ENCODE measurements at regions not wholly inside any gene's neighbourhood (a gene's known extent, or its start where the extent isn't known, plus 50 kb on each side); places are given as distances from the start of the nearest gene placed in this dataset.

DNA sequence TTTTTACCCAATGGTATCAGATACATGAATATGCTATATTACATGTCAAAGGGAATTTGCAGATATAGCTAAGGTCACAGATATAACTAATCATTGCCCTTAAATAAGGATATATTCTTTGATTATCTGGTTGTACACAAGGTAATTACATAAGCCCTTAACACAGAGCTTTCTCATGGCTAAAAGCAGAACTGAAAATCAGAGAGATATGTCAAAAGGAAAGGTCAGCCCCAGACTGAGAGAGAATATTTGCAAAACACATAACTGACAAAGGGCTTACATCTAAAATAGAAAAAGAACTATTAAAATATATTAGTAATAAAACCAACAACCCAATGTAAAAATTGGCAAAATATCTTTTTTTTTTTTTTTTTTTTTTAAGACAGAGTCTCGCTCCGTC lies 1029.5 kb upstream of the LRRN3 start:
- Histone ChIP-seq H3K9me3 (peaks cover 0 to 4% (median 0%) of the 10 kb centered on the region in 4 donors), H3K27ac (no peak overlapping the region), H3K36me3 (no peaks in the 10 kb centered on the region), H3K27me3 (no peaks in the 10 kb centered on the region), H3K4me1 (no peaks in the 10 kb centered on the region), H3K4me3 (no peak overlapping the region)
- TF ChIP-seq, protein P1, sequence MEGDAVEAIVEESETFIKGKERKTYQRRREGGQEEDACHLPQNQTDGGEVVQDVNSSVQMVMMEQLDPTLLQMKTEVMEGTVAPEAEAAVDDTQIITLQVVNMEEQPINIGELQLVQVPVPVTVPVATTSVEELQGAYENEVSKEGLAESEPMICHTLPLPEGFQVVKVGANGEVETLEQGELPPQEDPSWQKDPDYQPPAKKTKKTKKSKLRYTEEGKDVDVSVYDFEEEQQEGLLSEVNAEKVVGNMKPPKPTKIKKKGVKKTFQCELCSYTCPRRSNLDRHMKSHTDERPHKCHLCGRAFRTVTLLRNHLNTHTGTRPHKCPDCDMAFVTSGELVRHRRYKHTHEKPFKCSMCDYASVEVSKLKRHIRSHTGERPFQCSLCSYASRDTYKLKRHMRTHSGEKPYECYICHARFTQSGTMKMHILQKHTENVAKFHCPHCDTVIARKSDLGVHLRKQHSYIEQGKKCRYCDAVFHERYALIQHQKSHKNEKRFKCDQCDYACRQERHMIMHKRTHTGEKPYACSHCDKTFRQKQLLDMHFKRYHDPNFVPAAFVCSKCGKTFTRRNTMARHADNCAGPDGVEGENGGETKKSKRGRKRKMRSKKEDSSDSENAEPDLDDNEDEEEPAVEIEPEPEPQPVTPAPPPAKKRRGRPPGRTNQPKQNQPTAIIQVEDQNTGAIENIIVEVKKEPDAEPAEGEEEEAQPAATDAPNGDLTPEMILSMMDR (IDR thresholded peaks at IDR 0.05) = no peak
- DNase-seq (no peak), ATAC-seq (no peak), FAIRE-seq (no peak)
- 98 to 100% methylated on average over 2 of the region's 2 CpGs for WGBS, 2 donors
- intact Hi-C loops (cut with DNase I) = no loop called here

DNA sequence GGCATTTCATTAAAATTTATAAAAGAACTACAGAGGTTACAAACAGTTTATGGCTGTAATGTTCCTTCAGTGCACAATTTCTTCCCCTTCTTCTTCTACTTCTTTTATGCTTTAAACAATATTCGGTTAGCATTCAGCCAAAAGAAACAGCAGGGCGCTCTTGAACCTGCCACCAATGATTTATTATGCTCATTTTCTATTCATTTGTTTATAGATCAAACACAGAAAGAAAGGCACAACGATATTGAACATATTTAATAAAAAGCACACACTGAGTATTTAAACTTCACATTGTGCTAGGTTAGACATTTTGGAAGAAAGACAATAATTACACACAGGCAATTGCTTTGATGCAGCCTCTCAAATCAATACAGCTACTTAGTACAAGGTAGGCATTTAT lies 1025.8 kb upstream of the LRRN3 start:
- FAIRE-seq (no peak), DNase-seq (no peak), ATAC-seq (no peak)
- Histone ChIP-seq H3K4me3 (no peak overlapping the region), H3K9me3 (no peaks in the 10 kb centered on the region), H3K27ac (no peak overlapping the region), H3K36me3 (no peaks in the 10 kb centered on the region), H3K4me1 (no peaks in the 10 kb centered on the region), H3K27me3 (no peaks in the 10 kb centered on the region)
- TF ChIP-seq, protein P1 (IDR thresholded peaks at IDR 0.05) = no peak
- WGBS, 2 donors = 8 to 12% methylated on average over 3 of the region's 3 CpGs
- intact Hi-C loops (cut with DNase I) = no loop called here

DNA sequence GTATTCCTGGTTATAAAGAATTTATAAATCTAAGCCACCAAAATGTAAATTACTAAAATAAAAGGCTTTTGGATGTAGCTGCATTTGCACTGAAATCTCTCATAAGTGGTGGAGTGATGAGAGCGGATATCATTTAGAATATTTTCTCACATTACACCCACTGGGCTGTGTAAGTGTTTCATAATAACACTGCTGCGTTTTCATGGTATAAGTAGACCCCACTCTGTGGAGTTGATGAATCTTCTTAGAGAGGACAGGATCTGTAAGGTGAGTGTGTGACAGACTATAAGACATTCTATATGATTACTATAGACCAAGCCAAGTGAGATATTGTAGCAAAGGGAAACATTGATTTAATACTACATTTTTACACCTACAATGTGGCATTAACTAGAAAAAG lies 1024.1 kb upstream of the LRRN3 start:
- H3K36me3 ChIP-seq = no peaks in the 10 kb centered on the region
- H3K4me1 ChIP-seq = no peaks in the 10 kb centered on the region
- no peaks in the 10 kb centered on the region for H3K27me3 ChIP-seq
- WGBS, 2 donors = 66 to 89% methylated on average over 2 of the region's 2 CpGs
- no peak for DNase-seq
- no peaks in the 10 kb centered on the region for H3K9me3 ChIP-seq
- TF ChIP-seq, protein P1 (IDR thresholded peaks at IDR 0.05) = no peak
- no peak for ATAC-seq
- no peak for FAIRE-seq
- H3K4me3 ChIP-seq = no peak overlapping the region
- intact Hi-C loops (cut with DNase I) = no loop called here
- H3K27ac ChIP-seq = no peak overlapping the region

DNA sequence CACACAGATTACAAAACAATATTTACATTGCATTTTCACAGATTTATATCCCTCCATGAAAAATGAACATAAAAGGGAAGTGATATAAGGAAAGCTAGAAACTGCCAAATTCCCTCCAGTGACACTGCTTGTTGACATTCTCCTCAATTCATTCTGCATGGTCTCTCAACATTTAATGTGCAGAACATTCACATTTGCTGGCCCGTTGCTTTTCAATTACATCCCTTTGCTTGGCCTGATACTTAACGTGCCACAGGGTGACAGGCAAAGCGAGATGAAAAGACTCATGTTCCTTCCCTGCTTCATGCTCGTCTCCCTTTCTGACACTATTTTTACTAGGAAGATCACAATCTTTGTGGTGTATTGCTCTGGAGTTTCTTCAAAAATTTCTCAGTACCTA lies 1019.7 kb upstream of the LRRN3 start:
- FAIRE-seq (no peak), DNase-seq (no peak), ATAC-seq (no peak)
- H3K36me3 ChIP-seq = no peaks in the 10 kb centered on the region
- no peaks in the 10 kb centered on the region for H3K27me3 ChIP-seq
- TF ChIP-seq, protein P1 (IDR thresholded peaks at IDR 0.05) = no peak
- no peaks in the 10 kb centered on the region for H3K4me1 ChIP-seq
- intact Hi-C loops (cut with DNase I) = no loop called here
- no peak overlapping the region for H3K27ac ChIP-seq
- H3K9me3 ChIP-seq = no peaks in the 10 kb centered on the region
- no peak overlapping the region for H3K4me3 ChIP-seq
- 68 to 83% methylated on average over 4 of the region's 4 CpGs for WGBS, 2 donors

DNA sequence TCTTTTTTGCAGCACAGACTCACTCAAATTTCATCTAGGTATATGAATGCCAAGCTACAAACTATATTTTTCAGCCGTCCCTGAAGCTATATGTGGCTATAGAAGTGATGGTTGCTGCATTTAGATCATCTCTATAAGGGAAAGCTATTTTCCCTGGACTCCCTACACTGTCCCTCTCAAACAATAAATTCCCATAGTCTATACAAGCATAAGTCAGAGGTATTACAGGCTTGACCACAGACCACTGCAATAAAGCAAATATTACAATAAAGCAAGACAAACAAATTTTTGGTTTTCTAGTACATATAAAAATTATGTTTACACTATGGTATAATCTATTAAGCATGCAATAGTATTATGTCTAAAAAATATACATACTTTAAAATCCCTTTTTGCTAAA lies 1015.5 kb upstream of the LRRN3 start:
- Histone ChIP-seq H3K9me3 (no peaks in the 10 kb centered on the region), H3K27ac (no peak overlapping the region), H3K27me3 (no peaks in the 10 kb centered on the region), H3K4me1 (no peaks in the 10 kb centered on the region), H3K4me3 (no peak overlapping the region), H3K36me3 (no peaks in the 10 kb centered on the region)
- DNase-seq (no peak), FAIRE-seq (no peak), ATAC-seq (no peak)
- TF ChIP-seq, protein P1 (IDR thresholded peaks at IDR 0.05) = no peak
- 52 to 62% methylated on average over 1 of the region's 1 CpG for whole genome bisulfite sequencing, 2 donors
- intact Hi-C loops (cut with DNase I) = no loop called here

All from pancreas (tissue), 10 donors.